ENCODE measurements at regions not wholly inside any gene's neighbourhood (a gene's known extent, or its start where the extent isn't known, plus 50 kb on each side); places are given as distances from the start of the nearest gene placed in this dataset.

DNA sequence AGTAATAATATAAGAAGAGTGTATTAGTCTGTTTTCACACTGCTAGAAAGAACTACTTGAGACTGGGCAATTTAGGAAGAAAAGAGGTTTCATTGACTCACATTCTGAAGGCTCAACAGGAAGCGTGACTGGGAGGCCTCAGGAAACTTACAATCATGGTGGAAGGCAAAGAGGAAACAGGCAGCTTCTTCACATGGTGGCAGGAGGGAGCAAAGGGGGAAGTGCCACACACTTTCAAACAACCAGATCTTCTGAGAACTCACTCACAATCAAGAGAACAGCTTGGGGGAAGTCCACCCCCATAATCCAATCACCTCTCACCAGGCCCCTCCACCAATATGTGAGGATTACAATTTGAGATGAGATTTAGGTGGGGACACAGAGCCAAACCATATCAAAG lies 212.5 kb upstream of the HDAC9 start:
- no peak overlapping the region for H3K4me3 ChIP-seq (ENCODE audit: low read depth, low read length)
- TF ChIP-seq, protein P1, sequence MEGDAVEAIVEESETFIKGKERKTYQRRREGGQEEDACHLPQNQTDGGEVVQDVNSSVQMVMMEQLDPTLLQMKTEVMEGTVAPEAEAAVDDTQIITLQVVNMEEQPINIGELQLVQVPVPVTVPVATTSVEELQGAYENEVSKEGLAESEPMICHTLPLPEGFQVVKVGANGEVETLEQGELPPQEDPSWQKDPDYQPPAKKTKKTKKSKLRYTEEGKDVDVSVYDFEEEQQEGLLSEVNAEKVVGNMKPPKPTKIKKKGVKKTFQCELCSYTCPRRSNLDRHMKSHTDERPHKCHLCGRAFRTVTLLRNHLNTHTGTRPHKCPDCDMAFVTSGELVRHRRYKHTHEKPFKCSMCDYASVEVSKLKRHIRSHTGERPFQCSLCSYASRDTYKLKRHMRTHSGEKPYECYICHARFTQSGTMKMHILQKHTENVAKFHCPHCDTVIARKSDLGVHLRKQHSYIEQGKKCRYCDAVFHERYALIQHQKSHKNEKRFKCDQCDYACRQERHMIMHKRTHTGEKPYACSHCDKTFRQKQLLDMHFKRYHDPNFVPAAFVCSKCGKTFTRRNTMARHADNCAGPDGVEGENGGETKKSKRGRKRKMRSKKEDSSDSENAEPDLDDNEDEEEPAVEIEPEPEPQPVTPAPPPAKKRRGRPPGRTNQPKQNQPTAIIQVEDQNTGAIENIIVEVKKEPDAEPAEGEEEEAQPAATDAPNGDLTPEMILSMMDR (conservative IDR thresholded peaks at IDR 0.05; ENCODE audit: low read depth, low read length), result no peak
- DNase-seq (ENCODE audit: low read depth), result no peak

DNA sequence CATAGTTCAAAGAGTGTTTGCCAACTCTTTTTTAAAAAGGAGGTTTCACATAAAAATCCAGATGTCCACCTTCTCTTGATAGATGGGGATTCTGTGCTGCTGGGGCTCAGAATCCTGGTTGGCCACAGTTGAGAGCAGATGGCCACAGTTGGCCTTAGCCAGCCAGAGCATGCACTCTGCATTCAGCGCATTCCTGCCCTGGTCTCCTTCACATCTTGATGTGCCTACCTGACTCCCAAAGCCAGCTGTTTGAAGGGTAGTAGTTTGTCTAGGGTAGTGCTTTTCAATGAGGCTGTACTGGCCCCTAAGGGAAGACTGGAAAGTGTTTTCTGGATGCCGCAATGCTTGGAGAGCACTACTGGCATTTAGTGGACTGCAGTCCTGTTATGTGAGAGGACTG lies 208.1 kb upstream of the HDAC9 start:
- no peak overlapping the region for H3K4me3 ChIP-seq (ENCODE audit: low read depth, low read length)
- TF ChIP-seq, protein P1 (conservative IDR thresholded peaks at IDR 0.05; ENCODE audit: low read depth, low read length), result no peak
- DNase-seq (ENCODE audit: low read depth), result no peak

DNA sequence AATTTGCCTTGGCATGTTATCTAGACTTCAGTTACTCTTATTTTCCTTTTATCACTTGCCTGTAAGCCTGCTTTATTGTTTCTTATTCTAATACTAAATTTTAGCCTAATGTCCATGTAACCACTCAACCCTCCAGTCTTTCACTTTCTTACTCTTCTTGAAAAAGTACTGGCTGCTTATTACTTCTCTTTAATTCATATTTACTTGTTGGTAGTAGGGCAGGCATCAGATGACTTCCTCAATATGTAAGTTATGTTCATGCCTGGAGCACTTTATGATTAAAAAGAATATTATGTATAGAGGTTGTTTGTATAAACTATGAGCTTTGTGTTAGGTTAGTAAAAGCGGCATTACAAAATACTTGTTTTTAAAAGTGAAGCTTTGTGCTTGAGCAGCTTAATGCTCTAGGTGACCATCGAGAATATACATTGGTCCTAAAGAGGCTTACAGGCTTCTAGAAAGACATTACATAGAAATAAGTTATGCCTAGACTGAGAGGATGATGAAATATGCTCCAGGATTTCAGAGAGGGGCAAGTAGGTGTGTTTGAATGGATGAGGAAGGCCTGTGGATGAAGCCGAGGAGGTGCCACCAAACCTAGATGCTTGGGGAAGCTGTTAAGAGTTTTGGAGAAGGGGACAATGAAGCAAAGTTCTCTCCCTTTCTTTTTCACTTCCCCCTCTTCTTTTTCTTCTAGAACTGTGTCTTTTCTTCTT lies 207.1 kb upstream of the HDAC9 start:
- H3K4me3 ChIP-seq (ENCODE audit: low read depth, low read length), result no peak overlapping the region
- no peak for DNase-seq (ENCODE audit: low read depth)

DNA sequence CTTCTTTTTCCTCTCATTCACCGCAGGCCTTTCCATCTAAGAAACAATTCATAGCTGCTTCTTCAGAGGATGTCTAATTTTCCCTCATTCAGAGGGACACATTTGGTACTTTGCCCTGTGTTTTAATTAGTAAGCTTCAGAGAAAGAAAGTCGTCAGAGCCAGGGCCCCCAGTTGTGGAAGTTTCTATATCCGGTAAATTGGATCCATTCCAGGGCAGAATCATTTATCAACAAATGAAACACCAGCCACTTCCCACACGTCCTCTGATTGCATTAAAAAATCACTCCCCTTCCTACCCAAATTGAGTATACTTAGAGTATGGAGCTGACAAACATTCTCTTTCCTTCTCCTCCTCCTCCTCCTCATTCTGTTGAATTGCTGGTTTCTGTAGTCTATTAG lies 205.8 kb upstream of the HDAC9 start:
- DNase-seq (ENCODE audit: low read depth), result no peak
- TF ChIP-seq, protein P1 (conservative IDR thresholded peaks at IDR 0.05; ENCODE audit: low read depth, low read length), result no peak
- no peak overlapping the region for H3K4me3 ChIP-seq (ENCODE audit: low read depth, low read length)

More for the DNA sequence above, 207.1 kb upstream of the HDAC9 start:
- TF ChIP-seq, protein P1 (conservative IDR thresholded peaks at IDR 0.05; ENCODE audit: low read depth, low read length), result no peak

DNA sequence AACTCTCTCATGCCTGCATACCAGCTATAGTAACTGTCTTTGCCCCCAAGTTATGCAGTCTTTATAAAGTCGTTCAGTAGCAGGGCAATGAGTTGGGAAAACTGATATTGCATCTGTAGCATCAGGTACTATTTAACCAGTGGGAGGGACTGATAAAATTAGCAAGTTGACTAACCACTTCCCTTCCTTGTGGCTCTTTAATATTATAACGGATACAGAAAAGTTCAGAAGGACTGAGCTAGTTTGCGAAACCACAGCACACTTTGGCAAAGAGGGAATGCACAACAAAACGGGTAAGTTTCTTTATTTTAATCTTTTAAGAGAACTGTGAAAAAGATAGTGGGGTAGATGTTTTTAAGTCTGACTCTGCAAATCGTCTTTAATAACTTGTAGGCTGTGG lies 205.3 kb upstream of the HDAC9 start:
- TF ChIP-seq, protein P1 (conservative IDR thresholded peaks at IDR 0.05; ENCODE audit: low read depth, low read length), result no peak
- no peak overlapping the region for H3K4me3 ChIP-seq (ENCODE audit: low read depth, low read length)
- DNase-seq (ENCODE audit: low read depth), result no peak

DNA sequence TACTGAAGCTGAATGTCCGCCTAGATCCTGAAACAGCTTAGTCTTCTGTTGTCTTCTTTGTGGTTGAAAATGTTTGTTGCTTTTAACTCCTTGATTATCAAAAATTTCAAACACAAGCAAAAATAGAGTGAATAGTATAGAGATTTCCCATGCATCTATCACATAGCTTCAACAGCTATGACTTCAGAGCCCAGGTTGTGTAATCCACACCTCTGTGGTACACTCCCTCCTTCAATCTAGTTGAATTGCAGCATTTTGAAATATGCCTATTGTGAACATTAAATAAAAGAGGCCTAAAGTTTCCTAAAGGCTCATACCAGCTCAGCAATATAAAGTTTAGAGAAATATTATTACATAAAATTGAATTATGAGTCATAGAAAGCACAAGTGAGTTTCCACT lies 204.7 kb upstream of the HDAC9 start:
- DNase-seq (ENCODE audit: low read depth), result no peak
- no peak overlapping the region for H3K4me3 ChIP-seq (ENCODE audit: low read depth, low read length)
- TF ChIP-seq, protein P1 (conservative IDR thresholded peaks at IDR 0.05; ENCODE audit: low read depth, low read length), result no peak

DNA sequence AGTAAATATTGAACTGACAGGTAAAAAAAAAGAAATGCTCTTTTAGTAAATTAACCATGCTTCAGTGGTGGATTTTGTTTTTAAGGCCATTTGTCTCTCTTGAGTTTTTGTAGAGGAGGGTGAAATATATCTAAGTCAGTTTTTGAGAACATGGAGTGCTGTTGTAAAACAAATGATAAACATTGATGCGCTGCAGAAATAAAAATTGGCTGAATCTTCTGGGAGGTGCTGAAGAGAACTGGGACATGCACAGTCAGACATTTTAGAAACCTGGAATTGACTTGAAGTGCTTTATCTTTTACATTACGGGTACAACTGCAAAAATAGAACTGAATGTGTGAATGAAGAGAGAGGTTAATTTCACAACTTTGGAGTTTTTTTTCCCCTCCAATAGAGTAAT lies 203.0 kb upstream of the HDAC9 start:
- DNase-seq (ENCODE audit: low read depth), result no peak
- TF ChIP-seq, protein P1 (conservative IDR thresholded peaks at IDR 0.05; ENCODE audit: low read depth, low read length), result no peak
- no peak overlapping the region for H3K4me3 ChIP-seq (ENCODE audit: low read depth, low read length)
